ENCODE measurements at regions not wholly inside any gene's neighbourhood (a gene's known extent, or its start where the extent isn't known, plus 50 kb on each side); places are given as distances from the start of the nearest gene placed in this dataset.

GRCh38 chr11:15690320-15690719 is 575.6 kb downstream of the INSC start:
- no peaks in the 10 kb centered on the region for H3K9me3 ChIP-seq (replicated peaks in 1 of 2; ENCODE audit: control insufficient read depth in 1 of 2, insufficient read depth in 1 of 2, low read length in 2 of 2)
- no peak overlapping the region for H3K4me3 ChIP-seq (replicated peaks in 1 of 3; ENCODE audit: low read depth in 2 of 3, low read length in 3 of 3)
- no peaks in the 10 kb centered on the region for H3K36me3 Mint-ChIP-seq
- TF ChIP-seq, protein P1, sequence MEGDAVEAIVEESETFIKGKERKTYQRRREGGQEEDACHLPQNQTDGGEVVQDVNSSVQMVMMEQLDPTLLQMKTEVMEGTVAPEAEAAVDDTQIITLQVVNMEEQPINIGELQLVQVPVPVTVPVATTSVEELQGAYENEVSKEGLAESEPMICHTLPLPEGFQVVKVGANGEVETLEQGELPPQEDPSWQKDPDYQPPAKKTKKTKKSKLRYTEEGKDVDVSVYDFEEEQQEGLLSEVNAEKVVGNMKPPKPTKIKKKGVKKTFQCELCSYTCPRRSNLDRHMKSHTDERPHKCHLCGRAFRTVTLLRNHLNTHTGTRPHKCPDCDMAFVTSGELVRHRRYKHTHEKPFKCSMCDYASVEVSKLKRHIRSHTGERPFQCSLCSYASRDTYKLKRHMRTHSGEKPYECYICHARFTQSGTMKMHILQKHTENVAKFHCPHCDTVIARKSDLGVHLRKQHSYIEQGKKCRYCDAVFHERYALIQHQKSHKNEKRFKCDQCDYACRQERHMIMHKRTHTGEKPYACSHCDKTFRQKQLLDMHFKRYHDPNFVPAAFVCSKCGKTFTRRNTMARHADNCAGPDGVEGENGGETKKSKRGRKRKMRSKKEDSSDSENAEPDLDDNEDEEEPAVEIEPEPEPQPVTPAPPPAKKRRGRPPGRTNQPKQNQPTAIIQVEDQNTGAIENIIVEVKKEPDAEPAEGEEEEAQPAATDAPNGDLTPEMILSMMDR (IDR thresholded peaks at IDR 0.05) = no peak
- peaks cover 3 to 14% (median 8%) of the 10 kb centered on the region in 7 donors for H3K9me3 Mint-ChIP-seq
- H3K4me1 ChIP-seq (ENCODE audit: control insufficient read depth in 1 of 2, insufficient read depth in 2 of 2, low read length in 2 of 2) = no peaks in the 10 kb centered on the region
- H3K27me3 Mint-ChIP-seq (ENCODE audit: low read depth in 3 of 3) = peaks cover 0 to 2% (median 1%) of the 10 kb centered on the region in 3 donors
- H3K27me3 ChIP-seq (ENCODE audit: control insufficient read depth in 2 of 2, insufficient read depth in 2 of 2, low read length in 2 of 2) = no peaks in the 10 kb centered on the region
- H3K36me3 ChIP-seq (replicated peaks in 1 of 2; ENCODE audit: control insufficient read depth in 1 of 2, insufficient read depth in 2 of 2, low read length in 2 of 2) = no peaks in the 10 kb centered on the region
- no peaks in the 10 kb centered on the region for H3K79me2 ChIP-seq (ENCODE audit: insufficient read depth, low read length)
- no peak overlapping the region for H2AFZ ChIP-seq (ENCODE audit: insufficient read depth, low read depth, low read length, poor library complexity, severe bottlenecking)
- no CpG with 5 or more reads among the region's 3 CpGs for WGBS (ENCODE audit: insufficient coverage)
- no peaks in the 10 kb centered on the region for H4K20me1 ChIP-seq (ENCODE audit: insufficient read depth, low read length)
- H3K4me3 Mint-ChIP-seq = no peak overlapping the region
- DNase-seq = no peak
- no peak overlapping the region for H3K27ac Mint-ChIP-seq
- intact Hi-C loops (cut with micrococcal nuclease) = no loop called here
- H3K9ac ChIP-seq (ENCODE audit: insufficient read depth, low read length, poor library complexity, severe bottlenecking) = no peak overlapping the region
- no peak overlapping the region for H3K27ac ChIP-seq (ENCODE audit: low read depth in 1 of 2, low read length in 2 of 2)
- H3K4me2 ChIP-seq (replicated peaks; ENCODE audit: extremely low read depth, low read length, poor library complexity, severe bottlenecking) = no peak overlapping the region
- no peaks in the 10 kb centered on the region for H3K4me1 Mint-ChIP-seq

DNA sequence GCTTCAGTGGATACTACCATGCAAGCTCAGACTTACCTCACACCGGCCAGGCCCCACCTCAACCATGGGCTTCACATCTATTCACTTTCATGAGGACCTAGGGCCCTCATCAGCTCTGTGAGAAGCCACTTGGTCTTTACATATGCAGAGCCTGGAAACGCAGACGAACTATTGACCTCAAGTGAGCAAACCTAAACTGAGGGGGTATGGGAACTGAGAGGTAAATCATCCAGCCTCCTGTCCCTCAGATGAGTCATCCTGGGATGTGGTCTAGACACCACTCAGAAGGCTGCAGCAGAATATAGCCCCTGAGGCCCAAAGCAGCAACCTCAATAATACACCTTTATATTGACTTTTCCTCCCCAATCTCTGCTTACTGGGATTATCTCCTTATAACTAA is 578.0 kb downstream of the INSC start:
- Mint-ChIP-seq H3K9me3 (peaks cover 2 to 15% (median 7%) of the 10 kb centered on the region in 7 donors), H3K36me3 (no peaks in the 10 kb centered on the region), H3K27ac (no peak overlapping the region), H3K27me3 (ENCODE audit: low read depth in 3 of 3) (peaks cover 0 to 3% (median 2%) of the 10 kb centered on the region in 3 donors), H3K4me1 (no peaks in the 10 kb centered on the region), H3K4me3 (no peak overlapping the region)
- Histone ChIP-seq H3K4me2 (replicated peaks; ENCODE audit: extremely low read depth, low read length, poor library complexity, severe bottlenecking) (no peak overlapping the region), H3K4me1 (ENCODE audit: control insufficient read depth in 1 of 2, insufficient read depth in 2 of 2, low read length in 2 of 2) (no peaks in the 10 kb centered on the region), H3K36me3 (replicated peaks in 1 of 2; ENCODE audit: control insufficient read depth in 1 of 2, insufficient read depth in 2 of 2, low read length in 2 of 2) (no peaks in the 10 kb centered on the region), H3K9me3 (replicated peaks in 1 of 2; ENCODE audit: control insufficient read depth in 1 of 2, insufficient read depth in 1 of 2, low read length in 2 of 2) (no peaks in the 10 kb centered on the region), H3K4me3 (replicated peaks in 1 of 3; ENCODE audit: low read depth in 2 of 3, low read length in 3 of 3) (no peak overlapping the region), H3K27ac (ENCODE audit: low read depth in 1 of 2, low read length in 2 of 2) (no peak overlapping the region), H3K79me2 (ENCODE audit: insufficient read depth, low read length) (no peaks in the 10 kb centered on the region), H4K20me1 (ENCODE audit: insufficient read depth, low read length) (no peaks in the 10 kb centered on the region), H3K27me3 (ENCODE audit: control insufficient read depth in 2 of 2, insufficient read depth in 2 of 2, low read length in 2 of 2) (no peaks in the 10 kb centered on the region), H2AFZ (ENCODE audit: insufficient read depth, low read depth, low read length, poor library complexity, severe bottlenecking) (no peak overlapping the region), H3K9ac (ENCODE audit: insufficient read depth, low read length, poor library complexity, severe bottlenecking) (no peak overlapping the region)
- WGBS (ENCODE audit: insufficient coverage) = no CpG with 5 or more reads among the region's 3 CpGs
- intact Hi-C loops (cut with micrococcal nuclease) = no loop called here
- no peak for DNase-seq
- TF ChIP-seq, protein P1 (IDR thresholded peaks at IDR 0.05) = no peak
